ENCODE measurements at regions not wholly inside any gene's neighbourhood (a gene's known extent, or its start where the extent isn't known, plus 50 kb on each side); places are given as distances from the start of the nearest gene placed in this dataset.

DNA sequence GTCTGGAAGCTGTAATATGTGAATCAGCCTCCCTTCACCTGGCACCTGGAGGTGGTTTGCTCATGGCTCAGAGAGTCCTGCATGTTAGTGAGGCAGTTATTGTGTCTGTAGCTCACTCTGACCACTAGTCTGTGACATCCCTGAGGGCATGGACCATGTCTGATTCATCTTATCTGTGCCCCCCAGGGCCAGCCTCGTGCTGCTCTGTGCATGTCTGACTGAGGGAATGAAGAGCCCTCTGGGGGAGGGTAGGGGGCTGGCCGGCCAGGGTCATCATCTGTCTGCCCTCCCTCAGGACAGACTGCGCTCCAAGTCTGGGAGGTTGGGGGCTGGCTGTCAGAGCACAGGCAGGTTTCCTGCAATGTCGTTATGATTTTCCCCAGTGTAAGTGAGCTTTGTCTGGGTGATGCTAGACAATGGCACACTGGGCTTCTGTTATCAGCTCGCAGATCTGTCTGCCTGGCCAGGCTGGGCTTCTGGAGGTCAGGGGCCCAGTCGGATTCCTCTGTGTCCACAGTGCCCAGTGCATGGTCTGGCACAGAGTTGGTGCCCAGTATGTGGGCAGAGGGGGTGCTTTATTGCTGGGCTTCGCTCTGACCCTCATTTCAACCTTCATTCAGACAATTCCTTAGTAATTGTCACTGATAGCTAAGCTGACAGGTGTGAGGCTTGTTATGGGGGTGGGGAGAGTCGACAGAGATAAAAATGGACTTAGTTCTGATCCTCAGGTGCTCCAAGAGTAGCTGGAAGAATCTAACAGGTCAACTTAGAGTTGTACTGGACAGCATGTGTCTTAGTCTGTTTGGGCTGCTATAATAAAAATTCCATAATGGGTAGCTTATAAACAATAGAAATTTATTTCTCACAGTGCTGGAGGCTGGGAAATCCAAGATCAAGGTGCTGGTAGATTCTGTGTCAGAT lies 85.7 kb upstream of the SHB start:
- Histone ChIP-seq H3K9me3 (replicated peaks in 1 of 2; ENCODE audit: control insufficient read depth in 1 of 2, insufficient read depth in 1 of 2, low read length in 2 of 2) (no peaks in the 10 kb centered on the region), H3K36me3 (replicated peaks in 1 of 2; ENCODE audit: control insufficient read depth in 1 of 2, insufficient read depth in 2 of 2, low read length in 2 of 2) (no peaks in the 10 kb centered on the region), H4K20me1 (ENCODE audit: insufficient read depth, low read length) (no peaks in the 10 kb centered on the region), H2AFZ (ENCODE audit: insufficient read depth, low read depth, low read length, poor library complexity, severe bottlenecking) (no peak overlapping the region), H3K27me3 (ENCODE audit: control insufficient read depth in 2 of 2, insufficient read depth in 2 of 2, low read length in 2 of 2) (no peaks in the 10 kb centered on the region), H3K4me2 (replicated peaks; ENCODE audit: extremely low read depth, low read length, poor library complexity, severe bottlenecking) (no peak overlapping the region), H3K9ac (ENCODE audit: insufficient read depth, low read length, poor library complexity, severe bottlenecking) (no peak overlapping the region), H3K4me1 (ENCODE audit: control insufficient read depth in 1 of 2, insufficient read depth in 2 of 2, low read length in 2 of 2) (no peaks in the 10 kb centered on the region), H3K4me3 (replicated peaks in 1 of 3; ENCODE audit: low read depth in 2 of 3, low read length in 3 of 3) (no peak overlapping the region), H3K27ac (ENCODE audit: low read depth in 1 of 2, low read length in 2 of 2) (no peak overlapping the region), H3K79me2 (ENCODE audit: insufficient read depth, low read length) (no peaks in the 10 kb centered on the region)
- Mint-ChIP-seq H3K4me3 (no peak overlapping the region), H3K4me1 (no peaks in the 10 kb centered on the region), H3K27ac (no peak overlapping the region), H3K36me3 (no peaks in the 10 kb centered on the region), H3K27me3 (ENCODE audit: low read depth in 3 of 3) (peaks cover 2 to 6% (median 5%) of the 10 kb centered on the region in 3 donors), H3K9me3 (no peaks in the 10 kb centered on the region)
- no peak for DNase-seq
- WGBS (ENCODE audit: insufficient coverage): 72% methylated on average over 6 of the region's 8 CpGs
- intact Hi-C loops (cut with micrococcal nuclease): no loop called here
- TF ChIP-seq, protein P1, sequence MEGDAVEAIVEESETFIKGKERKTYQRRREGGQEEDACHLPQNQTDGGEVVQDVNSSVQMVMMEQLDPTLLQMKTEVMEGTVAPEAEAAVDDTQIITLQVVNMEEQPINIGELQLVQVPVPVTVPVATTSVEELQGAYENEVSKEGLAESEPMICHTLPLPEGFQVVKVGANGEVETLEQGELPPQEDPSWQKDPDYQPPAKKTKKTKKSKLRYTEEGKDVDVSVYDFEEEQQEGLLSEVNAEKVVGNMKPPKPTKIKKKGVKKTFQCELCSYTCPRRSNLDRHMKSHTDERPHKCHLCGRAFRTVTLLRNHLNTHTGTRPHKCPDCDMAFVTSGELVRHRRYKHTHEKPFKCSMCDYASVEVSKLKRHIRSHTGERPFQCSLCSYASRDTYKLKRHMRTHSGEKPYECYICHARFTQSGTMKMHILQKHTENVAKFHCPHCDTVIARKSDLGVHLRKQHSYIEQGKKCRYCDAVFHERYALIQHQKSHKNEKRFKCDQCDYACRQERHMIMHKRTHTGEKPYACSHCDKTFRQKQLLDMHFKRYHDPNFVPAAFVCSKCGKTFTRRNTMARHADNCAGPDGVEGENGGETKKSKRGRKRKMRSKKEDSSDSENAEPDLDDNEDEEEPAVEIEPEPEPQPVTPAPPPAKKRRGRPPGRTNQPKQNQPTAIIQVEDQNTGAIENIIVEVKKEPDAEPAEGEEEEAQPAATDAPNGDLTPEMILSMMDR (IDR thresholded peaks at IDR 0.05): no peak

DNA sequence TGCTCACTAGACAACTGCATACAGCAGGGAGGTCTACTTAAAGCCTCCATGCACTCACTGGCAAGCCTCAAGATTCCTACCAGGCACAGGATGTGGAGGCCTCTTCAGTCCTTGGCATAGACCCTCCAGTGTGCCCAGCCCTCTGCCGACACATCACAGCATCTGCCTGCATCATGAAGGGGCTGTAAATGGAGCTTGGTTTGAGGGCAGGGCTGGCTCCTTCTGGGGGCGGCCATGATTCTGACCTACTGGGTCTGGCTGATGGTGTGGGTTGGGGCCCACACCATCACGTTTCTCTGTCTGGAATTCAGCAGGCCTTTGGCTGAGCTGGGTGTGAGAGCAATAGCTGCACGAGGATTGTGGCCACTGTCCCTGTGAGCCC lies 84.9 kb upstream of the SHB start:
- H3K27ac Mint-ChIP-seq: no peak overlapping the region
- TF ChIP-seq, protein P1 (IDR thresholded peaks at IDR 0.05): no peak
- no peaks in the 10 kb centered on the region for H3K9me3 Mint-ChIP-seq
- H2AFZ ChIP-seq (ENCODE audit: insufficient read depth, low read depth, low read length, poor library complexity, severe bottlenecking): no peak overlapping the region
- H3K4me1 ChIP-seq (ENCODE audit: control insufficient read depth in 1 of 2, insufficient read depth in 2 of 2, low read length in 2 of 2): no peaks in the 10 kb centered on the region
- no peak for DNase-seq
- no peak overlapping the region for H3K4me3 ChIP-seq (replicated peaks in 1 of 3; ENCODE audit: low read depth in 2 of 3, low read length in 3 of 3)
- no peak overlapping the region for H3K4me2 ChIP-seq (replicated peaks; ENCODE audit: extremely low read depth, low read length, poor library complexity, severe bottlenecking)
- no peaks in the 10 kb centered on the region for H4K20me1 ChIP-seq (ENCODE audit: insufficient read depth, low read length)
- H3K9me3 ChIP-seq (replicated peaks in 1 of 2; ENCODE audit: control insufficient read depth in 1 of 2, insufficient read depth in 1 of 2, low read length in 2 of 2): no peaks in the 10 kb centered on the region
- intact Hi-C loops (cut with micrococcal nuclease): no loop called here
- no peaks in the 10 kb centered on the region for H3K79me2 ChIP-seq (ENCODE audit: insufficient read depth, low read length)
- no peak overlapping the region for H3K4me3 Mint-ChIP-seq
- H3K36me3 ChIP-seq (replicated peaks in 1 of 2; ENCODE audit: control insufficient read depth in 1 of 2, insufficient read depth in 2 of 2, low read length in 2 of 2): no peaks in the 10 kb centered on the region
- no peak overlapping the region for H3K9ac ChIP-seq (ENCODE audit: insufficient read depth, low read length, poor library complexity, severe bottlenecking)
- H3K36me3 Mint-ChIP-seq: no peaks in the 10 kb centered on the region
- H3K4me1 Mint-ChIP-seq: no peaks in the 10 kb centered on the region
- peaks cover 2 to 7% (median 5%) of the 10 kb centered on the region in 3 donors for H3K27me3 Mint-ChIP-seq (ENCODE audit: low read depth in 3 of 3)
- H3K27ac ChIP-seq (ENCODE audit: low read depth in 1 of 2, low read length in 2 of 2): no peak overlapping the region
- H3K27me3 ChIP-seq (ENCODE audit: control insufficient read depth in 2 of 2, insufficient read depth in 2 of 2, low read length in 2 of 2): no peaks in the 10 kb centered on the region
- WGBS (ENCODE audit: insufficient coverage): 93% methylated on average over 3 of the region's 4 CpGs

All from CD14-positive monocyte (primary cell).